Mesendoderm (in vitro differentiated cells): ENCODE measurements at regions not wholly inside any gene's neighbourhood (a gene's known extent, or its start where the extent isn't known, plus 50 kb on each side); places are given as distances from the start of the nearest gene placed in this dataset.

ENCODE experiments used
- DNase-seq: peaks from one replicate; pipeline ENCODE4 v3.0.0; 2013
- H2AK5ac ChIP-seq: 2 replicates; pipeline ENCODE4 v1.6.1; 2013; ENCODE audit warnings: low read length, inconsistent platforms
- H2BK120ac ChIP-seq: 2 replicates; pipeline ENCODE4 v1.6.1; 2013; ENCODE audit warnings: low read depth, mild to moderate bottlenecking, low read length, moderate library complexity, mixed read lengths
- H2BK15ac ChIP-seq: replicated peaks from 2 replicates; pipeline ENCODE4 v1.6.1; 2013; ENCODE audit warnings: low read depth, mild to moderate bottlenecking, moderate library complexity
- H2BK5ac ChIP-seq: 2 replicates; pipeline ENCODE4 v1.6.1; 2013; ENCODE audit warnings: low read length, inconsistent platforms
- H3K18ac ChIP-seq: 2 replicates; pipeline ENCODE4 v1.6.1; 2013; ENCODE audit warnings: mild to moderate bottlenecking, low read length, mixed read lengths
- H3K23ac ChIP-seq: one replicate; pipeline ENCODE4 v1.6.1; 2013; ENCODE audit warnings: low read length
- H3K27ac ChIP-seq: 2 replicates; pipeline ENCODE4 v1.5.1; 2013; ENCODE audit warnings: low read depth, mild to moderate bottlenecking, inconsistent platforms, low read length, moderate library complexity
- H3K27me3 ChIP-seq: 2 replicates; pipeline ENCODE4 v1.6.1; 2013; ENCODE audit warnings: low read length, control low read depth, mild to moderate bottlenecking, inconsistent platforms; ENCODE audit not compliant: insufficient read depth, poor library complexity
- H3K36me3 ChIP-seq: 2 replicates; pipeline ENCODE4 v1.6.1; 2013; ENCODE audit warnings: low read length, inconsistent platforms; ENCODE audit not compliant: control insufficient read depth, insufficient read depth
- H3K4ac ChIP-seq: one replicate; pipeline ENCODE4 v1.6.1; 2013; ENCODE audit warnings: low read depth, mild to moderate bottlenecking, low read length, moderate library complexity
- H3K4me1 ChIP-seq: 2 replicates; pipeline ENCODE4 v1.6.1; 2013; ENCODE audit warnings: low read depth, low read length, inconsistent platforms; ENCODE audit not compliant: control insufficient read depth
- H3K4me2 ChIP-seq: 2 replicates; pipeline ENCODE4 v1.6.1; 2013; ENCODE audit warnings: low read length
- H3K4me3 ChIP-seq: 2 replicates; pipeline ENCODE4 v1.5.1; 2013; ENCODE audit warnings: mild to moderate bottlenecking, low read length
- H3K56ac ChIP-seq: one replicate; pipeline ENCODE4 v1.6.1; 2013; ENCODE audit warnings: low read length
- H3K79me1 ChIP-seq: 2 replicates; pipeline ENCODE4 v1.6.1; 2013; ENCODE audit warnings: low read length, inconsistent platforms
- H3K79me2 ChIP-seq: 2 replicates; pipeline ENCODE4 v1.6.1; 2013; ENCODE audit warnings: mild to moderate bottlenecking, low read length; ENCODE audit not compliant: control insufficient read depth, insufficient read depth
- H3K9ac ChIP-seq: 2 replicates; pipeline ENCODE4 v1.6.1; 2013; ENCODE audit warnings: low read length, inconsistent platforms
- H4K5ac ChIP-seq: one replicate; pipeline ENCODE4 v1.6.1; 2013; ENCODE audit warnings: low read length
- H4K8ac ChIP-seq: one replicate; pipeline ENCODE4 v1.6.1; 2013; ENCODE audit warnings: low read depth, mild to moderate bottlenecking, control low read depth, low read length, moderate library complexity
- WGBS: extraction: QIAGEN DNeasy Blood & Tissue Kit; methylation state at CpG from one replicate; pipeline ENCODE4 v1.1.7; 2013; ENCODE audit warnings: low lambda C conversion rate, missing lambda C conversion rate; ENCODE audit not compliant: insufficient coverage; ENCODE audit errors: extremely low coverage; 5-methylcytosine and 5-hydroxymethylcytosine counted together

- H3K27ac ChIP-seq = no peak overlapping the region
- no peak overlapping the region for H3K56ac ChIP-seq
- no peak overlapping the region for H3K18ac ChIP-seq
- no peak overlapping the region for H3K4me2 ChIP-seq
- WGBS = no CpG with 5 or more reads among the region's 13 CpGs
- no peaks in the 10 kb centered on the region for H3K79me1 ChIP-seq
- H3K23ac ChIP-seq = no peak overlapping the region
- no peaks in the 10 kb centered on the region for H3K36me3 ChIP-seq
- no peak overlapping the region for H3K9ac ChIP-seq
- no peak overlapping the region for H3K4ac ChIP-seq
- DNase-seq = no peak
- no peaks in the 10 kb centered on the region for H3K79me2 ChIP-seq
- H2BK120ac ChIP-seq = no peak overlapping the region
- H4K8ac ChIP-seq = no peak overlapping the region
- no peak overlapping the region for H2BK5ac ChIP-seq
- no peaks in the 10 kb centered on the region for H3K27me3 ChIP-seq
- no peak overlapping the region for H2BK15ac ChIP-seq
- H3K4me3 ChIP-seq = no peak overlapping the region
- H2AK5ac ChIP-seq = no peak overlapping the region
- no peak overlapping the region for H4K5ac ChIP-seq
- H3K4me1 ChIP-seq = no peaks in the 10 kb centered on the region
Measured at GRCh38 chr13:111556496-111556895, 236.1 kb downstream of the TEX29 start.

GRCh38 chr13:111557921-111558699 is 237.7 kb downstream of the TEX29 start:
- Histone ChIP-seq H3K9ac (no peak overlapping the region), H3K4me3 (no peak overlapping the region), H4K8ac (no peak overlapping the region), H3K79me2 (no peaks in the 10 kb centered on the region), H3K27ac (no peak overlapping the region), H2BK15ac (no peak overlapping the region), H3K23ac (no peak overlapping the region), H3K27me3 (no peaks in the 10 kb centered on the region), H3K56ac (no peak overlapping the region), H3K36me3 (no peaks in the 10 kb centered on the region), H3K18ac (no peak overlapping the region), H2BK5ac (no peak overlapping the region), H3K4me2 (no peak overlapping the region), H3K4me1 (no peaks in the 10 kb centered on the region), H2AK5ac (no peak overlapping the region), H3K79me1 (no peaks in the 10 kb centered on the region), H4K5ac (no peak overlapping the region), H3K4ac (no peak overlapping the region), H2BK120ac (no peak overlapping the region)
- DNase-seq = no peak
- no CpG with 5 or more reads among the region's 19 CpGs for WGBS

GRCh38 chr13:111558700-111559088 is 238.3 kb downstream of the TEX29 start:
- no peak overlapping the region for H2AK5ac ChIP-seq
- DNase-seq = no peak
- H3K23ac ChIP-seq = no peak overlapping the region
- no peak overlapping the region for H3K56ac ChIP-seq
- H3K4me2 ChIP-seq = no peak overlapping the region
- H3K4me1 ChIP-seq = no peaks in the 10 kb centered on the region
- H3K4me3 ChIP-seq = no peak overlapping the region
- no peaks in the 10 kb centered on the region for H3K79me2 ChIP-seq
- H3K36me3 ChIP-seq = no peaks in the 10 kb centered on the region
- H3K27me3 ChIP-seq = no peaks in the 10 kb centered on the region
- H2BK5ac ChIP-seq = no peak overlapping the region
- H3K9ac ChIP-seq = no peak overlapping the region
- no CpG with 5 or more reads among the region's 16 CpGs for WGBS
- no peaks in the 10 kb centered on the region for H3K79me1 ChIP-seq
- H3K4ac ChIP-seq = no peak overlapping the region
- H4K5ac ChIP-seq = no peak overlapping the region
- no peak overlapping the region for H2BK120ac ChIP-seq
- no peak overlapping the region for H3K18ac ChIP-seq
- no peak overlapping the region for H4K8ac ChIP-seq
- H3K27ac ChIP-seq = no peak overlapping the region
- H2BK15ac ChIP-seq = no peak overlapping the region

- H4K8ac ChIP-seq = no peak overlapping the region
- no peak overlapping the region for H3K18ac ChIP-seq
- H2BK15ac ChIP-seq = no peak overlapping the region
- no peaks in the 10 kb centered on the region for H3K27me3 ChIP-seq
- H3K4me2 ChIP-seq = no peak overlapping the region
- no peak overlapping the region for H2BK5ac ChIP-seq
- no peaks in the 10 kb centered on the region for H3K36me3 ChIP-seq
- H3K4me1 ChIP-seq = no peaks in the 10 kb centered on the region
- H2BK120ac ChIP-seq = no peak overlapping the region
- H3K79me2 ChIP-seq = no peaks in the 10 kb centered on the region
- H3K9ac ChIP-seq = no peak overlapping the region
- no peaks in the 10 kb centered on the region for H3K79me1 ChIP-seq
- no peak overlapping the region for H3K23ac ChIP-seq
- H3K27ac ChIP-seq = no peak overlapping the region
- WGBS = no CpG with 5 or more reads among the region's 26 CpGs
- no peak overlapping the region for H3K4ac ChIP-seq
- DNase-seq = no peak
- H2AK5ac ChIP-seq = no peak overlapping the region
- no peak overlapping the region for H3K56ac ChIP-seq
- H3K4me3 ChIP-seq = no peak overlapping the region
- H4K5ac ChIP-seq = no peak overlapping the region
Measured at GRCh38 chr13:111559612-111560403, 239.4 kb downstream of the TEX29 start.

GRCh38 chr13:111561091-111561781 is 240.8 kb downstream of the TEX29 start:
- H2AK5ac ChIP-seq = no peak overlapping the region
- no peak overlapping the region for H3K4me2 ChIP-seq
- H3K9ac ChIP-seq = no peak overlapping the region
- H3K36me3 ChIP-seq = no peaks in the 10 kb centered on the region
- H3K4ac ChIP-seq = no peak overlapping the region
- DNase-seq = no peak
- H3K4me1 ChIP-seq = no peaks in the 10 kb centered on the region
- H4K8ac ChIP-seq = no peak overlapping the region
- WGBS = no CpG with 5 or more reads among the region's 16 CpGs
- no peak overlapping the region for H3K18ac ChIP-seq
- H3K27ac ChIP-seq = no peak overlapping the region
- H3K27me3 ChIP-seq = no peaks in the 10 kb centered on the region
- no peak overlapping the region for H2BK5ac ChIP-seq
- H3K23ac ChIP-seq = no peak overlapping the region
- no peak overlapping the region for H3K4me3 ChIP-seq
- no peak overlapping the region for H4K5ac ChIP-seq
- H2BK120ac ChIP-seq = no peak overlapping the region
- no peaks in the 10 kb centered on the region for H3K79me2 ChIP-seq
- no peak overlapping the region for H3K56ac ChIP-seq
- no peaks in the 10 kb centered on the region for H3K79me1 ChIP-seq
- no peak overlapping the region for H2BK15ac ChIP-seq
